GM18505 (cell line): ENCODE measurements at regions not wholly inside any gene's neighbourhood (a gene's known extent, or its start where the extent isn't known, plus 50 kb on each side); places are given as distances from the start of the nearest gene placed in this dataset.

ENCODE experiments used
- ATAC-seq: cut with Tn5 transposase; IDR thresholded peaks from one replicate; pipeline ENCODE4 v1.9.1; 2021; ENCODE audit not compliant: unreplicated experiment
- POLR2A ChIP-seq: IDR thresholded peaks from 4 replicates; pipeline ENCODE4 v1.6.1; 2011; ENCODE audit warnings: borderline replicate concordance; ENCODE audit not compliant: insufficient read depth, insufficient read length; ENCODE audit errors: extremely low read depth

DNA sequence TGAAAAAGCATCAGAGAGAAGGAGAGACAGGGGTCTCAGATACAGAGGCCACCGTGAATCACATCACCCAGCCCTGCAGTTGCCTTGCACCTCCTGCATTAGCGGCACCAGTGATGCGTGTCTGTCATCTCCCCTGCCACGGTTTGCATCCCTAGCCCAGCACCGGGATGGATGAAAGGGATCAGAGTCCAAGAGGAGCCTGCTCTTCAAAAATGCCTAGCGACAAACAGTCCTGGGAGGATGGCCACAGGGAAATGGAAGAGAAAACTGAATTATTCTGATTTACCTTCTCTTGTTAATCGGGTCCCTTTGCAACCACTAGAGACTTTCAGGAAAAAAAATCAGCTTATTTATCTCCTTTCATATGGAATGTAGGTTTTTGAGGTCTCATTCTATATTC, 495.6 kb upstream of the KIRREL3 start:
- ATAC-seq: no peak
- TF ChIP-seq POLR2A: no peak

DNA sequence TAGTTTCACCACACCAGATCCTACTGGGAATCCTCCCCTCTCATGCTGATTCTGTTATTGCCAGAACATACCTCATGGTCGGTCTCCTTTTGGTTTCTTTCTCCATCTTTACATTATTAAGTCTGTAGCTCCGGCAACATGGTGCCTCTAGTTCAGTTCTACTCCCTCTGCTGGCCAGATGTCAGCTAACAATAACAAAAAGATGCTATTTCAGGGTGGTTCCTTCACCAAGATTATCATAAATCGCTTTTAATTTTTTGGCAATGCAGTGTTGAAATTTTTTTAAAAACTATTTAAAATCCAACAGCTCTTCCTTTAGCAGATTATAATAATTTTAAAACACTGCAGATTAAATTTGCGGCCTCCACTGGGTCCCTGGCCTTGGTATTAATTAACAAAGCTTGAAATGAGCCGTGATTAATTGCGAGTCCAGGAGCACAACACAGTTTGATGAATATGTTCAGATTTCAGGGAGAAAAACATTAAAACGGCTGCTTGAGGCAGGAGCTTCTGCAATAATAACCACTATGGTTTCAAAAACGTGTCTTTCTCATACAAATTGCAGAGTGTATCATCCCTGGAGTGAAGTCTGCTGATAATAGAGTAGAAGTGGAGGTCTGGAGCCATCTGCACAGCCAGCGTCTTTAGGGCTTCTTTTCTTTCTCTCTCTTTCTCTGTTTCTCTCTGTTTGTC, 492.9 kb upstream of the KIRREL3 start:
- ATAC-seq: no peak
- no peak for TF ChIP-seq POLR2A

DNA sequence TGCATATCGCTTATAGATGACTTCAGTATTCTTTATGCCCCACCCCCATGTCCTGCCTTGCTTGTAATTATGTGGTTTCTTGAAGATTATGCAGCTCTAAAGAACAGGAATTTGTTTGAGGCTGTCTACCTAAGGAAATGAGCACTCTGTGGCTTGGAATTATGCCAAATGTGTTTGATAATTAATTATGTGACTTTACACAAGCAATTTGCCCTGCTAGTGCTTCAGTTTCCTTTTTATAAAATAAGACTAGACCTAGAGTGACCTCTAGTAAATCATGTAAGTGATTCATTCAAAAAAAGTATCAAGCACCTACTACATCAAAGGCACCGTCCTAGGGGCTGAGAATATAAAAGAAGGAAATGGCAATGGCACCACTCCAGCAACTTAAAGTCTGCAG, 491.5 kb upstream of the KIRREL3 start:
- TF ChIP-seq POLR2A: no peak

DNA sequence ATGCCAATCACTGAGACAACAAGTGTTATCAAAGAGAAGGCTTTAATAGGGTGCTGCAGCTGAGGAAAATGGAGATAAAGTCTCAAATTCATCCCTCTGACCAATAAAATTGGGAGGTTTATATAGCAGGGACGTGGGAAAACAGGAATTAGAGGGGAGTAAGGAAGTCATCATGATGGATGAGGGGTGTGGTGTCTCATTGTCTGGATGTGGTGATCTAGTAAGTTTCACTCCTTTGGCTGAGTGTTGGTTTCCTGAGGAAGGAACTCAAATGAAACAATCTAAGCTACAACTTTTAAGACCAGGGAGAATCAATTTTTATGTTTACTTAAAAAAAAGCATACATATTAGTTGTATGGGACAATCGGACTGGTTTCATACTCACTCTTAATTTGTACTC, 491.0 kb upstream of the KIRREL3 start:
- TF ChIP-seq POLR2A: no peak
- no peak for ATAC-seq

More for the DNA sequence above, 491.5 kb upstream of the KIRREL3 start:
- ATAC-seq: no peak

DNA sequence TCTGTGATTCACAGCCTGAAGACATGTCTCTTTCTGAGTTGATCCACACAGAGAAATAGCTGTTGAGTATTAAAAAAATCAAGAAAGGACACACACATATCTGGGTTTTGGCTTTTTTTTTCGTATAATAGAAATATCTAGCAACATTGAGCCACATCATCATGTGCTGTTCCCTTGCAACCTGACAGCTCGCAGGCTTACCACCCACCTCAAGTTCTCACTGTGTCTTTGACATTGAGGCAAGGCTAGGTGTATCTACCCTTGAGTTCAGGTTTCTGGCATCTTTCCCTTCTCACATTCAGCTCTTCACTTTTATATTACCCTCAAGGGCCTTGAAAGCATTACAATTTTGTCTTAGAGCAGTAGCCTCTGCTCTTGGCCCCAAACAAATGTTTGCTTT, 490.3 kb upstream of the KIRREL3 start:
- TF ChIP-seq POLR2A: no peak
- no peak for ATAC-seq

DNA sequence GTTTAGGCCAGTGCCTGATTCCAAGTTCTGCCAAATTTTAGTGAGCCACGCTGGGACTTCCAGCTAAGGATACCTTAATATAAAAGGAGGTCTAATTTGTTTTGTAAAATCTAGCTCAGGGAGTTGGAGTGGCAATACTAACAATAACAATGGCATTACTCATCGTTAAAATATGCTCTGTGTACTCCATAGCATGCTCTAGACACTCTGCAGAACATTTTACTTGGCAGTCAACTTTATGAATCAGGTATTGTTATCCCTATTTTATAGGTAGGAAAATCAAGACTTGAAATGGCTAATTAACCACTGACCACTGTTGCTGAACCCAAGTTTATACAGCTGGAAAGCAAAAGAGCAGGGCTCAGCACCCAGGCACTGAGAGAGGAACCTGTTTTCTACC, 485.0 kb upstream of the KIRREL3 start:
- ATAC-seq: no peak
- no peak for TF ChIP-seq POLR2A

DNA sequence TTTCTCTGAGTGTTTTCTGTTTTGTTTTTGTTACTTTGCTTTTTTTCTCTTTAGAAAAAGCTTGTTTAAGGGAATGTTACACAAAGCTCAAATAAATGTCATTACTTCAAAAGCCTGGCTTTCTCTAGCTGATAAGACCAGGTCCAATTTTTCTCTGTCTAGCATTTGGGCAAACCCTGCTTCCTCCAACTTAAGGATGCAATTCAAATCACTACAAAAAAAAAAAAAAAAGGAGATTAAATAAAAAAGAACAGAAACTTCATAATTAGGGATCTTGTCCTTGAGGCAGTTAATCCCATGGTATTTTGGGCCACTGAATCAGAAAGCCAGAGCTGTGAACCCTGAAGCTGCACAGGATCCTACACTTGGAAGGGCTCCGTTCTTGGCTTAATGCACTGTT, 480.8 kb upstream of the KIRREL3 start:
- ATAC-seq: no peak
- no peak for TF ChIP-seq POLR2A

DNA sequence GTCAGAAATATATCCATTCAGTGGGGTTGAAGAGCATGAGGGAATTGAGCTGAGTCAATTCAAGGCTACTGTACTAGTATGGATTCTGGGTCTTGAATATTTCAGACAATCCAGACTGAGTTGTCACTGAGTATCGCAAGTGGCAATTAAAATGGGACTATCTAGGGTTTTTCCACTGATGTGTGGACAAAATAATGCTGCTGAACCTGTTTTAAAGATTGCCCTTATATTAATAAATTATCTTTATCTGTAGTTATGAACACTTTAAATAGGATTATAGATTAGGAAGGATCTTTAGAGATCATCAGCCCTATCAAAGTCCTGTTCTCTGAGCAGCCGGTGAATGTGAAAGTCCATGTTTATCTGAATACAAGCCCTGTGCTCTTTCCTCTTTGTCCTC, 478.3 kb upstream of the KIRREL3 start:
- no peak for ATAC-seq
- no peak for TF ChIP-seq POLR2A

DNA sequence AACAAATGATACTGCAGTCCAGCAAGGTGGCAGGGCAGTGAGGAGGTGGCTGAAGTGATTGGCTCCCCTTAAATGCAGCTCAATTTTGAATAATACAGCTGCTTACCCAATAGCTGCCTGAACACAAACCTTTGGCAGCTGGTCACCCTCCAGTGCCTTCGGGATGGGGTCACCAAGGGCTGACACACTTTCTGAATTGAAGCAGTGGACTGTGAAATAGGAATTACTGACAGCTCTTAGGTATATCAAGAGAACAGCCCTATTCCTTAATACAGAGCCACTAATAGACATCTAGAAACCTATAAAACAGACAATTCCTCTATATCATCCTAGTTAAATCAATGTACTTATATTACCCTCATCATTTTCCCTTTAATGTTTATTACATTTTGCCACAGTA, 474.2 kb upstream of the KIRREL3 start:
- no peak for TF ChIP-seq POLR2A
- no peak for ATAC-seq

DNA sequence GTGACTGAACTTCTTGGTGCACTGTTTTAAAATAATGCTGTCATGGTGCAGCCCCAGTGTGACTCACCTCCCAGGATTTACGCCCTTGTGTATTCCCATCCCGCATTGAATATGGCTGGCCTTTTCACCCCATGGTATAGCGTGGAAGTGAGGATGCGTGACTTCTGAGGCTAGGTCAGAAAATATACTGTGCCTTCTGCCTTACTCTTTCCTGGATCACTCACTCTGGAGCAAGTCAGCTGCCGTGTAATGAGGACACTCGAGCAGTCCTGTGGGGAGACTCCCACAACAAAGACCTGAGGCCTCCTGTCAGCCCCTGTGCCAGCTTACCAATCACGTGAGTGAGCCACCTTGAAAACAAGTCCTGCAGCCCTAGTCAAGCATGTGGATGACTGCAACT, 471.9 kb upstream of the KIRREL3 start:
- no peak for TF ChIP-seq POLR2A
- ATAC-seq: no peak

DNA sequence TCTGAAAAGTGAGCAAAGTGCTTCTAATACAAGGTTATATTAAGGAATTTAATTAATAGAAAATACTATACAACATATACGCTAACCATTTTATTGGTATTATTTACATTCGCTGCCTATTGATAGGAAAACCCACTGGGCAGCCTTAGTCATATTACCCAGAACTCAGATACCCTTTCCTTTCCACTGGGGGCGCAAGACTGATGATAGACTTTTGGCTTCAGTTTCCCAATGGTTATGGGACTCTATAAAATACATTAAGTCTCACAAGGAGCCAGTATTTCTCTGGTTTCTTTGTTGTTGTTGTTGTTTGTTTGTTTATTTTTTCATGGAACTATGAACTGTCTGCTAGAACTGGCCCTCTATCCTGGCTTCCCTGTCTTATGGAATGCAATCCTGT, 471.1 kb upstream of the KIRREL3 start:
- ATAC-seq: no peak
- TF ChIP-seq POLR2A: no peak

DNA sequence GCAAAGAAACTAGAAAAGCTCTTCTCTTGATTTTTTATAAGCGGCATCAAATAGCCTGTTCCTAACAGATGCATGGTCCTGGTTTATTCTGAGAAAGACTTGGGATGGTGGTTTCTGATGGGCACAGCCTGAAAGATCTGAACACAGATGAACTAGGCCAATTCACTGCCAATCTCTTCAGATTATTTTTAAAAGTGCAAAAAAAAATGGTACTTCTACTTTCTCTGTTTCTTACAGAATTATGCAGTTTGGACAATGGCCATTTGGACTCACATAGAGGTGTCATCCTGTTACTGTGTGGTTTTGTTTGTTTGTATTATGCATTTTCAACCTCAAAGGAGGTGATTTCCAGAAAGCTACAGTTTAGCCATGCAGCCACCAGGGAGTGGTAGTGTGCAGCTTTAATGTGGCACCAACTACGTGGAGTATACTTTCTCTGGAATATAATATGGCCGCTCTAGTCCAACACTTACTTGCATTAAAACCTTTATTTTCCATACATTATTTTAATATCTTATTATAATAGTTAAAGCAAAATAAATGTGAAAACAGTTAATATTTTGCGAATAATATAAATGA, 469.8 kb upstream of the KIRREL3 start:
- no peak for TF ChIP-seq POLR2A
- ATAC-seq: peak; percentile 56

DNA sequence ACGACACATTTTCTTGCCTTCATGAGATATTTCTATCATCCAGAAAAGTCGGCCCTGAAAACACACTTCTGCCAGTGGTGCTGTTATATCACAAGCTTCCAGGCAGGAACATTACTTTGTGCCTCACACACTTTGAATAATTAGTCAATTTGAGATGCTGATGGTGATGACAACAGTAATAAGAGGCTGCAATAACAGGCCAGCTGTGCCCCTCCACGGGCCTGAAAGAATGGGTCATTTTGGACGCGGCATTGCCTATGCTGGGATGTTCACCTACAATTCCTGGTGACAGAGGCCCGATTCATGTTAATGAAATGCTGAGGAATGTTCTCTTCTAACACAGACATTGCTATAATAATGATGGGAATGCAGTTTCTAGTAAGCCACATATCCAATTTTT, 463.8 kb upstream of the KIRREL3 start:
- ATAC-seq: no peak

DNA sequence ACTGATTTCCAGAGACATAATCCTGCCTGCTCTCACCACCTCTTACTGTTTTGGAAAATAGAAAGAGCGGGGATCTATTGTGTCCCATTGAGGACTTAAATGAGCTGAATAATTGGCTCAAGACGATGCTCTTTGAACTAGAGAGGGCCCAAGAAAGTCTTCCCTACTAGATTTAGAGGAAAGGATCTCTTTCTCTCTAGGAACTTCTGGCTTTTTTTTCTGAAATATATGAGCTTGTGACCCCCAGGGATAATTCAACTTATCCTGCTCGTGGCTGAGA, 461.4 kb upstream of the KIRREL3 start:
- no peak for TF ChIP-seq POLR2A
- ATAC-seq: no peak

More for the DNA sequence above, 463.8 kb upstream of the KIRREL3 start:
- TF ChIP-seq POLR2A: no peak
